AML-193 (cell line): ENCODE measurements at regions not wholly inside any gene's neighbourhood (a gene's known extent, or its start where the extent isn't known, plus 50 kb on each side); places are given as distances from the start of the nearest gene placed in this dataset.

Experiments used
- DNase-seq, 2 experiments: peaks; one replicate each; lab custom pipeline; 2025; lab: John Stamatoyannopoulos, UW

GRCh38 chr5:4124221-4124970 is 528.8 kb downstream of the IRX1 start:
- no peak for DNase-seq

GRCh38 chr5:4128994-4129393 is 533.4 kb downstream of the IRX1 start:
- DNase-seq, result no peak

- DNase-seq, result no peak
Measured at GRCh38 chr5:4129523-4129922, 533.9 kb downstream of the IRX1 start.

DNA sequence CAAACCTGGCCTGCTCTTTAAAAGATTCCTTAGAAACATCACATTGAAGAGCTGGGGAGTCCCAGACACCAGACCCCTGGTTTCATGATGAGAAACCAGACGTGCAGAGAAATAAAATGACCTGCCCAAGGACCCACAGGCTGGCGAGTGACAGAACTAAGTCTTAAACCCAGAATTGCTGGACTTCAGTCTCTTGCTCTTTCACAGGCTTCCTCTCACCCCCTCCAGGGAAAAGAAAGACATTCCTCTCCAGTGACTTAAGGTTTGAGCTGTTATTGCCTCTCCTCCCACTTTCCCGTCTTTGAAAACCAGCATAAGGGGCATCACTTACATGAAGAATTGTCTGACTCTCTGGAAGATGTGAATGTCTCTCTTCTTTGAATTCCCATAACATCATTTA is 535.2 kb downstream of the IRX1 start:
- no peak for DNase-seq

DNA sequence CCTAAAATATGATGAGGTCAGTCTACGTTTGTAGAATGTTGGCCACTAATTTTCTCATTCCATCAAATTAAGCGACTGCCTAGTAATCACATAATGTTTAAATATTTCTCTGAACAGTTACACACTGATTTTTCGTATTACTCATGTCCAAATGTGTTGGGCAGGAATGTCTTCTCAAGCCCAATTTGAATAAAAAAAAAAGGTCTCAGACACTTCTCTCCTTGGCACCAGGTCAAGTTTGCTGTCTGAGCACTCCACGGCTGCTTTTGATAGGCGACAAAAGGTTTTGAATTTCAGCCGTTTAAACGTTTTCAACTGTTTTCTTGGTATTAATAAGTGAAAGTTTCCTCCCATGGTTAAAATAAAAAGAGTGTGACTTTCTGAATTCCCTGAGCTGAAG is 542.1 kb downstream of the IRX1 start:
- no peak for DNase-seq

GRCh38 chr5:4142842-4143241 is 547.2 kb downstream of the IRX1 start:
- DNase-seq, result no peak

DNA sequence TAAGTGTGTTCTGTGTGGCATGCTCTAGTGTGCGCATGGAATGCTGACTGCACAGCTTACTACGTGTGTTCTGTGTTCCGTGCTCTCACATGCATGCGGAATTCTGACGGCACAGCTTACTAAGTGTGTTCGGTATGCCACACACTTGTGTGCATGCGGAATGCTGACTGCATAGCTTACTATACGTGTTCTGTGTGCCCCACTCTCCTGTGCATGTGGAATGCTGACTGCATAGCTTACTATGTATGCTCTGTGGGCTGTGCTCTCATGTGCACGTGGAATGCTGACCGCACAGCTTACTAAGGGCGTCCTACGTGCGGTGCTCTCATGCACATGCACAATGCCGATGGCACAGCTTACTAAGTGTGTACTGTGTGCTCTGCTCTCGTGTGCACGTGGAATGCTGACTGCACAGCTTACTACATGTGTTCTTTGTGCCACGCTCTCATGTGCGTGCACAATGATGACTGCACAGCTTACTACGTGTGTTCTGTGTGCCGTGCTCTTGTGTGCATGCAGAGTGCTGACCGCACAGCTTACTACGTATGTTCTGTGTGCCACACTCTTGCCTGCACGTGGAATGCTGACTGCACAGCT is 548.9 kb downstream of the IRX1 start:
- DNase-seq, result no peak

GRCh38 chr5:4145511-4145910 is 549.9 kb downstream of the IRX1 start:
- DNase-seq, result no peak

GRCh38 chr5:4148009-4148408 is 552.4 kb downstream of the IRX1 start:
- no peak for DNase-seq

DNA sequence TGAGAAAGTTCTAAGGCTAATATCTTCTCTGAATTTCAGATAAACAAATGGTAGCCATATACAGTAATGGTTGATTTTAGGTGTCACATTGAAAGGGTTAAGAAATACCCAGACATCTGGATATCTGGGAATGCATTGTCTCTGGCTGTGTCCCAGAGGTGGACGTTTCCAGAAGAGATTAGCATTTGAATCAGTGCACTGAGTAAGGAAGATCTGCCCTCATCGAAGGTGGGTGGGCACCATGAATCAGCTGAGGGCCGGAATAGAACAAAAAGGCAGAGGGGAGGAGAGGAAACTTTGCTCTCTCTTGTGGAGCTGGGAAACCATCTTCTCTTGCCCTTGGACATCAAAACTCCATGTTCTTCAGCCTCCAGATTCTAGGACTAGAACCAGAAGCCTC is 554.4 kb downstream of the IRX1 start:
- no peak for DNase-seq

DNA sequence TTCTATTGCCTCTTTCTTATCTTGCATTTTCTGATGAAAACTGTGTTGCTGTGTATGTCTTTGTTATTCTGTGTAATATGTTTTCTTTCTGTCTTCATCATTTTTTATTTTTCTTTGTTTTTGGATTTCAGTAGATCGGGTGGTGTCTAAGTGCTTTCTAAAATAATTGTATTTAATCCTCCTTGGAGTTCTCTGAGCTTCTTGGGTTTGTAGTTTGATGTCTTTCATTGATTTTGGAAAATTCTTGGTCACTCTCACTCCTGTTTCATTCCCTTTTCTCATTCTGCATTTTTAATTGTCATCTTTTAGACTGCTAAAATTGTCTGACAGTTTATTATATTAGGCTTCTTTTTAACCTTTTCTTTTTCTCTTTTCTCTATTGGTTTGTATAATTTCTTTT is 560.5 kb downstream of the IRX1 start:
- no peak for DNase-seq

- DNase-seq, result no peak
Measured at GRCh38 chr5:4156889-4157288, 561.3 kb downstream of the IRX1 start.

DNA sequence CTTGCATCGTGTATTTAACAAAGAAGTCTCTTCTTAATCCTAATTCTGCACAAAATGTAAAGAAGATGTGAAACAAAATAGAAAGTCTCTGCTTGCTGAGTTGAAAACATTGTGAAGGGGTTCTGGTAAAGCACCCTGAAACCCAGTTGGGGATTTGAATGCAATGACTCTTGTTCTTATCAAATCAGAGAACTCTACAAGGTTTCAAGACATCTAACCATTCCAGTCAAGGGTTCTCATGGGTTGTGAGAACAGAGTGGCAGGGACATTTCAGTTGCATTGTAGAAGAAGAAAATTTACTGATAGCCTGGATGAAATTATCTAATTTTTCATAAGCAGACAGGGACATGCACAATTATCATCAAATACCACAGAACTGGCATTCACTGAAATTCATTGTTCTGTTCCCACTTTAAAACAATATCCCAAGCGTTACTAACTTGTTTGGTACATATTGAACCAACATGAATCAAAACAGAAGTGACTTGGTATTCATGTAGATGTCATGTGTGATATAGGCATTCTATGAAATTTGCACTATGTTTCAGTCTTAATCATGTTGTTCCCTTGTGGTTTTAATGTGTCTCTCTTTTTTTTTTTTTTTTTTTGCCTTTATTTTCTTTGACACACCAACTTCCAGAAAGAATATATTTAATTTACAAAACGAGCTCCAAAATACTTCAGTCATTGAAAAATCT is 563.3 kb downstream of the IRX1 start:
- no peak for DNase-seq

- DNase-seq, result no peak
Measured at GRCh38 chr5:4159681-4160080, 564.0 kb downstream of the IRX1 start.

DNA sequence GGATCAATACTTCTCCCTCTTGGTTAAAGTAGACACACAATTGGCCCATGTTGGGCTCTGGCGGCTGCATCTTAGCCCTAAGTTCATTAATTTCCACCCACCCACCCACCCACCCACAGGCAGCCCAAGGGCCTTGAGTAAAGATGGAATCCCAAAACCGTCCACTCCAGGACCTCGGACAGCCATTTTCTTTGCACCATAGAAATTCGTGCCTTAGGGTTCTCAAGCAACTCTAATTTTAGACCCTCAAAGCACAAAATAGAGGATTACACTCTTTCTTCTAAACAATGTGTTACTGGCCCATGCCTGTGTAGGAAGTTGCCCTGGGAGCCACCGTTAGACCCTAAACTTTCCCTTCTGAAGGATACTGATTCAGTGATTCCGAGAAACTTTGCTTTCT is 568.5 kb downstream of the IRX1 start:
- DNase-seq, result no peak

DNA sequence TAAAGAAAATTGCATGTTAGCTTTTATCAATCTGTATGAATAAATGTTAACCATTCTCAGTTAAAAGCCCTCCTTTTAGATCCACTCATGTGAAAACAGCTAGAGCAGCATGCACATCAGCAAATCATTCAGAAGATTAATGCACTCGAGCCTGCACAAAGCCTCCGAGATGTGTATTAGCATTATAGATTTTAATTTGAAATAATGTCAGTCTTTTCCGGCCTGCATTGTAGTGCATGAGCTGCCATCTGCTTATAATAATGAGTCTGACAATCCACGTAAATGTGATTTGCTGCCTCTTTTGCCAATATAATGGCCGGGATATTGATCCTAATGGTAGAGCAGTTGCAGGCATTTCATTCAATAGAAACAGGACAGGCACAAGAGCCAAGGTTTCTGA is 585.1 kb downstream of the IRX1 start:
- no peak for DNase-seq

- DNase-seq, result no peak
Measured at GRCh38 chr5:4182144-4182543, 586.5 kb downstream of the IRX1 start.

DNA sequence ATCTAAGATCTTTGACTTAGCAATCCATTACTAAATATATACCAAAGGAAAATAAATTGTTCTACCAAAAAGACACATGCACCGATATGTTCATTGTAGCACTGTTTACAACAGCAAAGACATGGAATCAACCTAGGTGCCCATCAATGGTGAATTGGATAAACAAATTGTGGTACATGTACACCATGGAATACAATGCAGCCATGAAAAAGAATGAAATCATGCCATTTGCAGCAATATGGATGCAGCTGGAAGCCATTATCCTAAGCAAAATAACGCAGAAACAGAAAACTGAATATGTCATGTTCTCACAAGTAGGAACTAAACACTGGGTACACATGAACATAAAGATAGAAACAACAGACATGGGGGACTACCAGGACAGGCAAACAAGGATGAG is 589.5 kb downstream of the IRX1 start:
- no peak for DNase-seq

DNA sequence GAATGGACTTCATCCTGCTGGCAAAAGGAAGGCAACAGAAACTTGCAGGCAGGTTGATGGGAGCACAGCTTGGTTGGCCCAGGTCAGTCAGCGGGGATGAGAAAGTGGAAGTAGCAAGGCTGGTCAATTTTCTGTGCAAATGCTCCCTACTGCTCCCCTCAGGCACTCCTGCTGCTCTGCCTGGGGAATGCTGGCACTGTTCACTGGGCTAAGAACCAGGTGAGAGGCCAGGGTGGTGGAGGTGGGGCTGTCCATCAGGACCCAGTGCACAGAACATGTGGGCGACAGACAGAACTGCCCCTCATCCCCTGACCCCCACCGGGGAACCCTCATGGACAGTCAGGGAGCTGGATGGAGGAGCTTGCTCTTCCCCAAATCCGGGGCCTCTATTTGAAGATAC is 593.1 kb downstream of the IRX1 start:
- no peak for DNase-seq

GRCh38 chr5:4189317-4189716 is 593.7 kb downstream of the IRX1 start:
- no peak for DNase-seq

GRCh38 chr5:4191041-4191440 is 595.4 kb downstream of the IRX1 start:
- no peak for DNase-seq

GRCh38 chr5:4191703-4192102 is 596.1 kb downstream of the IRX1 start:
- no peak for DNase-seq

GRCh38 chr5:4192111-4192510 is 596.5 kb downstream of the IRX1 start:
- no peak for DNase-seq
